Tibial nerve (tissue), 3 donors: ENCODE measurements at regions not wholly inside any gene's neighbourhood (a gene's known extent, or its start where the extent isn't known, plus 50 kb on each side); places are given as distances from the start of the nearest gene placed in this dataset.

Experiments used
- POLR2A ChIP-seq, 2 donors: fragments of 450-650 bp; IDR thresholded peaks; one replicate each; pipeline ENCODE4 v1.6.1; 2017; ENCODE audit warnings: antibody characterized with exemption in 2 of 2, mild to moderate bottlenecking in 2 of 2, moderate library complexity in 2 of 2
- TF ChIP-seq, protein P1 (sequence below), 5 experiments: fragments of 200-600 bp in 3 of 5; fragments of 450-650 bp in 2 of 5; sonication (generic) in 3 of 5; IDR thresholded peaks; one replicate each; pipeline ENCODE4 v1.5.1; 2016 to 2019; ENCODE audit warnings: antibody characterized with exemption in 5 of 5, mild to moderate bottlenecking in 3 of 5, moderate library complexity in 2 of 5

GRCh38 chr7:67786021-67786420 lies 789.4 kb downstream of the TYW1 start:
- TF ChIP-seq, protein P1, sequence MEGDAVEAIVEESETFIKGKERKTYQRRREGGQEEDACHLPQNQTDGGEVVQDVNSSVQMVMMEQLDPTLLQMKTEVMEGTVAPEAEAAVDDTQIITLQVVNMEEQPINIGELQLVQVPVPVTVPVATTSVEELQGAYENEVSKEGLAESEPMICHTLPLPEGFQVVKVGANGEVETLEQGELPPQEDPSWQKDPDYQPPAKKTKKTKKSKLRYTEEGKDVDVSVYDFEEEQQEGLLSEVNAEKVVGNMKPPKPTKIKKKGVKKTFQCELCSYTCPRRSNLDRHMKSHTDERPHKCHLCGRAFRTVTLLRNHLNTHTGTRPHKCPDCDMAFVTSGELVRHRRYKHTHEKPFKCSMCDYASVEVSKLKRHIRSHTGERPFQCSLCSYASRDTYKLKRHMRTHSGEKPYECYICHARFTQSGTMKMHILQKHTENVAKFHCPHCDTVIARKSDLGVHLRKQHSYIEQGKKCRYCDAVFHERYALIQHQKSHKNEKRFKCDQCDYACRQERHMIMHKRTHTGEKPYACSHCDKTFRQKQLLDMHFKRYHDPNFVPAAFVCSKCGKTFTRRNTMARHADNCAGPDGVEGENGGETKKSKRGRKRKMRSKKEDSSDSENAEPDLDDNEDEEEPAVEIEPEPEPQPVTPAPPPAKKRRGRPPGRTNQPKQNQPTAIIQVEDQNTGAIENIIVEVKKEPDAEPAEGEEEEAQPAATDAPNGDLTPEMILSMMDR (IDR thresholded peaks at IDR 0.05): no peak
- no peak for TF ChIP-seq POLR2A (IDR thresholded peaks at IDR 0.05)
